Fibroblast of lung (primary cell): ENCODE measurements at regions not wholly inside any gene's neighbourhood (a gene's known extent, or its start where the extent isn't known, plus 50 kb on each side); places are given as distances from the start of the nearest gene placed in this dataset.

Source experiments
- DNase-seq, 2 donors: peaks; one replicate each; pipeline versions ENCODE4 v3.0.0 to v3.0.0-alpha.2; 2010; ENCODE audit warnings: low read depth in 2 of 2
- H2AFZ ChIP-seq: 2 replicates; pipeline ENCODE4 v1.5.1; 2012; ENCODE audit warnings: low read length, control low read depth, inconsistent platforms
- H3K27ac ChIP-seq: 2 replicates; pipeline ENCODE4 v1.5.1; 2011; ENCODE audit warnings: low read length, control low read depth; ENCODE audit not compliant: insufficient read depth
- H3K27me3 ChIP-seq: 2 replicates; pipeline ENCODE4 v1.5.1; 2011; ENCODE audit warnings: mild to moderate bottlenecking, low read length; ENCODE audit not compliant: control insufficient read depth, insufficient read depth
- H3K36me3 ChIP-seq: 2 replicates; pipeline ENCODE4 v1.5.1; 2011; ENCODE audit warnings: low read length; ENCODE audit not compliant: control insufficient read depth, insufficient read depth
- H3K4me1 ChIP-seq: 2 replicates; pipeline ENCODE4 v1.5.1; 2011; ENCODE audit warnings: low read length; ENCODE audit not compliant: control insufficient read depth, insufficient read depth; ENCODE audit errors: extremely low read depth
- H3K4me2 ChIP-seq: 2 replicates; pipeline ENCODE4 v1.5.1; 2011; ENCODE audit warnings: low read length, control low read depth; ENCODE audit not compliant: insufficient read depth; ENCODE audit errors: extremely low read depth
- H3K4me3 ChIP-seq, 4 experiments: fragments of 200-600 bp in 1 of 4; sonication (generic) in 1 of 4; replicated peaks in 1 of 4; 2 replicates each; pipeline ENCODE4 v1.5.1; 2011 to 2016; ENCODE audit warnings: low read length in 4 of 4, low read depth in 3 of 4, mild to moderate bottlenecking in 3 of 4, control low read depth in 2 of 4, inconsistent platforms in 1 of 4, mixed read lengths in 1 of 4; ENCODE audit not compliant: insufficient read depth in 1 of 4; ENCODE audit errors: control extremely low read depth in 1 of 4
- H3K79me2 ChIP-seq: 2 replicates; pipeline ENCODE4 v1.5.1; 2012; ENCODE audit warnings: mild to moderate bottlenecking, low read length, inconsistent platforms; ENCODE audit not compliant: control insufficient read depth, insufficient read depth
- H3K9ac ChIP-seq: 2 replicates; pipeline ENCODE4 v1.5.1; 2011; ENCODE audit warnings: mild to moderate bottlenecking, low read length, control low read depth; ENCODE audit not compliant: insufficient read depth
- H3K9me3 ChIP-seq: 2 replicates; pipeline ENCODE4 v1.5.1; 2012; ENCODE audit warnings: low read depth, low read length; ENCODE audit not compliant: control insufficient read depth, insufficient read depth
- H4K20me1 ChIP-seq: 2 replicates; pipeline ENCODE4 v1.5.1; 2011; ENCODE audit warnings: low read length; ENCODE audit not compliant: control insufficient read depth, insufficient read depth; ENCODE audit errors: extremely low read depth
- CTCF ChIP-seq, 2 donors: IDR thresholded peaks in 1 of 2; conservative IDR thresholded peaks in 1 of 2; 1 replicate in 1 of 2; 2 replicates in 1 of 2; pipeline ENCODE4 v1.5.1; 2011 to 2012; ENCODE audit warnings: low read length in 2 of 2, control low read depth in 1 of 2, inconsistent platforms in 1 of 2, low read depth in 1 of 2, mild to moderate bottlenecking in 1 of 2
- EZH2 ChIP-seq: IDR thresholded peaks from 2 replicates; pipeline ENCODE4 v1.5.1; 2012; ENCODE audit warnings: low read length, control low read depth, mild to moderate bottlenecking; ENCODE audit errors: missing control alignments

- Histone ChIP-seq H3K27ac (no peak overlapping the region), H3K36me3 (no peaks in the 10 kb centered on the region), H3K4me2 (no peak overlapping the region), H3K9ac (no peak overlapping the region), H3K79me2 (no peaks in the 10 kb centered on the region), H3K4me1 (no peaks in the 10 kb centered on the region), H3K9me3 (no peaks in the 10 kb centered on the region), H3K27me3 (no peaks in the 10 kb centered on the region), H2AFZ (no peak overlapping the region), H3K4me3 (no peak overlapping the region), H4K20me1 (no peaks in the 10 kb centered on the region)
- TF ChIP-seq CTCF (conservative IDR thresholded peaks at IDR 0.05 in 1 of 2, IDR thresholded peaks at IDR 0.05 in 1 of 2; ENCODE audit: low read depth in 1 of 2, low read length in 2 of 2), result no peak
- TF ChIP-seq EZH2, result no peak
- no peak for DNase-seq
Measured at GRCh38 chr1:163655565-163655964, 333.8 kb downstream of the NUF2 start.

- Histone ChIP-seq H3K4me2 (no peak overlapping the region), H3K4me1 (no peaks in the 10 kb centered on the region), H3K27me3 (no peaks in the 10 kb centered on the region), H4K20me1 (no peaks in the 10 kb centered on the region), H3K9ac (no peak overlapping the region), H3K27ac (no peak overlapping the region), H3K4me3 (no peak overlapping the region), H2AFZ (no peak overlapping the region), H3K79me2 (no peaks in the 10 kb centered on the region), H3K9me3 (no peaks in the 10 kb centered on the region), H3K36me3 (no peaks in the 10 kb centered on the region)
- DNase-seq, result no peak
- TF ChIP-seq CTCF (conservative IDR thresholded peaks at IDR 0.05 in 1 of 2, IDR thresholded peaks at IDR 0.05 in 1 of 2; ENCODE audit: low read depth in 1 of 2, low read length in 2 of 2) (no peak), EZH2 (no peak)
Measured at GRCh38 chr1:163656095-163656759, 334.5 kb downstream of the NUF2 start.

- Histone ChIP-seq H3K9ac (no peak overlapping the region), H3K27me3 (no peaks in the 10 kb centered on the region), H3K4me2 (no peak overlapping the region), H2AFZ (no peak overlapping the region), H3K4me1 (no peaks in the 10 kb centered on the region), H3K79me2 (no peaks in the 10 kb centered on the region), H3K27ac (no peak overlapping the region), H4K20me1 (no peaks in the 10 kb centered on the region), H3K9me3 (no peaks in the 10 kb centered on the region), H3K4me3 (no peak overlapping the region), H3K36me3 (no peaks in the 10 kb centered on the region)
- no peak for DNase-seq
- no peak for TF ChIP-seq CTCF (conservative IDR thresholded peaks at IDR 0.05 in 1 of 2, IDR thresholded peaks at IDR 0.05 in 1 of 2; ENCODE audit: low read depth in 1 of 2, low read length in 2 of 2)
- TF ChIP-seq EZH2, result no peak
Measured at GRCh38 chr1:163657719-163658118, 336.0 kb downstream of the NUF2 start.
